ENCODE measurements at regions not wholly inside any gene's neighbourhood (a gene's known extent, or its start where the extent isn't known, plus 50 kb on each side); places are given as distances from the start of the nearest gene placed in this dataset.

DNA sequence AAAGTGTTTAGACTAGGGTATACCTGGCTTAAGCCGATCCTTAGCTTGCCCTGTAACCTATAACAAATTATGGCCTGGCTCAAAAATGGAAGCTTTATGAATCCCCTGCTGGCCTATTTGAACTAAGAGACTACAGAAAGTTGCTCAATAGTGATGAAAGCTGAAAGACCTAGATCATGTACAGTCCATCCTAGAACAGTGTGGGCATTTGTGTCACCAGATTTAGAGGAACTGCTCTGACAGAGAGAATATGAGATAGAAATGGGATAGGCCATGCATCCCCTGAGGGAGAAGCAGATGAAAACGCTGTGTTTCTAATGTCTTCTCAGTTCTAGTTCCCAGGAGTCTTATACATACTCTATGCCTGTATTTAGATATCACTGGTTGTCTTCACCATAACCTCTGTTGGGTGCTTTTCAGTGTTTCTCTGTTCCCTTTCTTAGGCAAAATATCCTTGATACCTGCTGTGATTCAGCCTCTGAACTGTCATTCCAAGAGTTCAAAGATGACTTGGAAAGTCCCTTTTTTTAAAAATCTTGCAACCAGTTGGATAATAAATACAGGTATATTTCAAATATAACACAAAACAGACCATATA is 246.9 kb upstream of the SLC39A10 start:
- TF ChIP-seq, protein P1, sequence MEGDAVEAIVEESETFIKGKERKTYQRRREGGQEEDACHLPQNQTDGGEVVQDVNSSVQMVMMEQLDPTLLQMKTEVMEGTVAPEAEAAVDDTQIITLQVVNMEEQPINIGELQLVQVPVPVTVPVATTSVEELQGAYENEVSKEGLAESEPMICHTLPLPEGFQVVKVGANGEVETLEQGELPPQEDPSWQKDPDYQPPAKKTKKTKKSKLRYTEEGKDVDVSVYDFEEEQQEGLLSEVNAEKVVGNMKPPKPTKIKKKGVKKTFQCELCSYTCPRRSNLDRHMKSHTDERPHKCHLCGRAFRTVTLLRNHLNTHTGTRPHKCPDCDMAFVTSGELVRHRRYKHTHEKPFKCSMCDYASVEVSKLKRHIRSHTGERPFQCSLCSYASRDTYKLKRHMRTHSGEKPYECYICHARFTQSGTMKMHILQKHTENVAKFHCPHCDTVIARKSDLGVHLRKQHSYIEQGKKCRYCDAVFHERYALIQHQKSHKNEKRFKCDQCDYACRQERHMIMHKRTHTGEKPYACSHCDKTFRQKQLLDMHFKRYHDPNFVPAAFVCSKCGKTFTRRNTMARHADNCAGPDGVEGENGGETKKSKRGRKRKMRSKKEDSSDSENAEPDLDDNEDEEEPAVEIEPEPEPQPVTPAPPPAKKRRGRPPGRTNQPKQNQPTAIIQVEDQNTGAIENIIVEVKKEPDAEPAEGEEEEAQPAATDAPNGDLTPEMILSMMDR (IDR thresholded peaks at IDR 0.05; ENCODE audit: extremely low read depth, missing control alignments), result no peak
- DNase-seq (ENCODE audit: low spot score), result peak; percentile 6

DNA sequence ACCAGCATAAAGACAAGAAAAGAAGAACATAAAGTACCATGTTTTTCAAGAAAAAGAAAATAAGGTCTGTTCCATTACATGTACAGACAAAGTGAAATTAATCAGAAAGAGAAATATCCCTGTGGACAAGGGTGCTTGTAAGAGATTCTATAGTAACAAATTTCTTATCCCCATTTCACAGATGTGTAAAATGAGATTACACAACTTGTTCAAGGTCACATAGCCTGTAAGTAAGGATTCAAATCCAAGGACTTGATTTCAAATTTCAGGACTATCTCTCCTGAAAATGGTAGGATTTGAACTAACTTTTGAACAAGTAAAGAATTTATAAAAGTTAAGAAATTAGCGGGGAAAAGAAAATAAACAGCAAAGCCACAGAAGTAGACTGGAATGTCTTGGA is 248.2 kb upstream of the SLC39A10 start:
- TF ChIP-seq, protein P1 (IDR thresholded peaks at IDR 0.05; ENCODE audit: extremely low read depth, missing control alignments), result no peak
- DNase-seq (ENCODE audit: low spot score), result no peak

DNA sequence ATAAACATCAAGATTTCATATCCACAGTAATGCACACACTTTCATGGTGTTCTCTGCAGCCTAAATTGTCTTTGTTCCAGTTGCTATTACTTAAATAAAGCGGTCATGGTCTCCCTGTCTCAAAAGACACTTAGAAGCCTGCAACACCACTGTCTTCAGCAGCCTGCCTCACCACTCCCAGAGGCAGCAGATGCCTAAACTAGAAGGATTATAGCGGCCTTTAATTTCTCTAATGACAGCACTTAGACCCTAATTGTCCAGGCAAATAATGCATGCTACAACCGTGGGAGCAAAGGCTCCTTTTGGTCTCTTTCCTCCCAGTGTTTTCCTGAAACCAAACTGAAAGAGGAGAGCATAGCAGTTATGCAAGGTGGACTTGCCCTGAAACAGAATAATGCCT is 248.8 kb upstream of the SLC39A10 start:
- no peak for DNase-seq (ENCODE audit: low spot score)

DNA sequence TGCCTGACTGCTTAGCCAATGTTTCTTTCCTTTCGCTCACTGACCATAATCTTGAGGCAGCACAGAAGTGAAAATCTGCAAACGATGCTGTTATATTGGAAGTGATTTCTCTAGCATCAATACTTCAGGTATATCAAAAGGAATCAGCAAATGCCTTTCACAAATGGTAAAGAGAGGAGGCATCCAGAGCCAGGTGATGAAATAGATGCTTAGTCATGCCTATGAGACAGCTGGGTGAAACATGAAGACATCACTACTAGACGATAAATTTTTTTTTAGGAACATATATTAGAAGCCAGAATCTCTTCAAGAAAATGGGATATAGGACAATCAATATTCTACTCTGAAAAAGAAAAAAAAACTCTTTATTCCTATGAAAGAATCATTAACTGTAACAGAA is 249.2 kb upstream of the SLC39A10 start:
- DNase-seq (ENCODE audit: low spot score), result no peak
- TF ChIP-seq, protein P1 (IDR thresholded peaks at IDR 0.05; ENCODE audit: extremely low read depth, missing control alignments), result no peak

More for the DNA sequence above, 248.8 kb upstream of the SLC39A10 start:
- TF ChIP-seq, protein P1 (IDR thresholded peaks at IDR 0.05; ENCODE audit: extremely low read depth, missing control alignments), result no peak

DNA sequence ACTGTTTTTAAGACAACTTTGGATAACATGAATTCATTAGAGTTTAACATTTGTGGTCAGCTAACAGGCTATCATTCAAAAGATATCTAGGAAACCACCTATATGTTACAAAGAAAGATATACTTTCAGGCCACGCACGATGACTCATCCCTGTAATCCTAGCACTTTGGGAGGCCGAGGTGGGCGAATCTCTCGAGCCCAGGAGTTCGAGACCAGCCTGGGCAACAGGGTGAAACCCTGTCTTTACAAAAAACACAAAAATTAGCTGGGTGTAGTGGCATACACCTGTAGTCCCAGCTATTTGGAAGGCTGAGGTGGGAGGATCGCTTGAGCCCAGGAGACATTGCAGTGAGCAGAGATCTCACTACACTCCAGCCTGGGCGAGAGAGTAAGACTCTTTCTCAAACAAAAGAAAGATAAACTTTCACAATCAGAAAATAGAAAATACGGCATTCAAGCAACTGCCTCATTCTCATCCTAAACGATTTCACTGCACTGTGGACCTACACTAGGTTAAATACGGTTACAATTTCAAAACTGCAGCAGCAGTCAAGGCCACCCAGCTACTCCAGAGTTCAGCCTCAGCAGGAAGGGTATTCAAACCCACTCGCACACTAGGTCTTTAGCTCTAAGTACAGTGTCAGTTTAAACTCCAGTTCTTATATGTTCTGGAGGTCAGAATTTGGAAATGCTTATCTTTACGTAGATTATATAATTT is 250.0 kb upstream of the SLC39A10 start:
- DNase-seq (ENCODE audit: low spot score), result no peak
- TF ChIP-seq, protein P1 (IDR thresholded peaks at IDR 0.05; ENCODE audit: extremely low read depth, missing control alignments), result no peak

DNA sequence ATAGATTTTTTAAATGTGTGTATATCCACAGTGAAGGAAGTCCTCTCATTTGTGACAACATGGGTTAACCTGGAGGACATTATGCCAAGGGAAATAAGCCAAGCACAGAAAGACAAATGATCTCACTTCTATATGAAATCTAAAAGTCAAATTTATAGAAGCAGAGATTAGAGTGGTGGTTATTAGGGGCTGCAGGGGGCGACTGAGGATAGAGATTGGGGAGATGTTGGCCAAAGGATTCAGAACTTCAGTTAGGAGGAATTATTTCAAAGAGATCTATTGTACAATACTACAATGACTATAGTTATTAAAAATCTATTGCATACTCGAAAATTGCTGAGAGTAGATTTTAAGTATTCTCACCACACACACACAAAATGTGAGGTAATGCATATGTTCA is 252.4 kb upstream of the SLC39A10 start:
- TF ChIP-seq, protein P1 (IDR thresholded peaks at IDR 0.05; ENCODE audit: extremely low read depth, missing control alignments), result no peak
- DNase-seq (ENCODE audit: low spot score), result no peak

DNA sequence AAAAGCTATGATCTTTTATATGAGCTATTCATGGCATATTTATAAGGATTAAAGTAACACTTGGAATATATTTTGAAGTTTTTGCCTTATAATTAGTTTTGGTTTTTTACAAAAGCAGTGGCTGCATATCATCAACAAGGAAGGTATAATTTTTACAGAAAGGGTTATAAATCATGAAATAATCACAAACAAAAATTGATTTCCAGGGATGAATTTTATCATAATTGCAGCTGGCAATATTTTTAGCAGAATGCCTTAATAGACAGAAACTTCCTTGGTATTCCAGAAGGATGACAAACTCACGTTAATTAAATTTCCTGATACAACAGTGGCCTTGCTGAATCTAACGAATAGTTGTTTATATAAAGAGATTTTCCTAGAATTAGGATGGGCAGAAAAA is 260.5 kb upstream of the SLC39A10 start:
- no peak for DNase-seq (ENCODE audit: low spot score)
- TF ChIP-seq, protein P1 (IDR thresholded peaks at IDR 0.05; ENCODE audit: extremely low read depth, missing control alignments), result no peak

All from GM20000 (cell line).